ENCODE measurements at regions not wholly inside any gene's neighbourhood (a gene's known extent, or its start where the extent isn't known, plus 50 kb on each side); places are given as distances from the start of the nearest gene placed in this dataset.

- H3K9me2 ChIP-seq (ENCODE audit: insufficient read depth): no peaks in the 10 kb centered on the region
- H3K4me2 ChIP-seq (ENCODE audit: low read length): no peak overlapping the region
- no peaks in the 10 kb centered on the region for H4K20me1 ChIP-seq (ENCODE audit: insufficient read depth)
- H3K4me3 ChIP-seq (replicated peaks in 1 of 2; ENCODE audit: low read depth in 1 of 2, low read length in 2 of 2): no peak overlapping the region
- ChIA-PET RAD21 (ENCODE audit: low non-redundant PET in 1 of 2, low total read pairs in 2 of 2, uncharacterized antibody in 2 of 2, unreplicated experiment in 2 of 2) (no interaction called here), POLR2A (no interaction called here), CTCF (no interaction called here)
- H3K27ac ChIP-seq (ENCODE audit: low read depth, low read length): no peak overlapping the region
- BruUV-seq (replicated peaks): no TSS peak
- no peaks in the 10 kb centered on the region for H3K79me2 ChIP-seq (ENCODE audit: insufficient read depth, low read length)
- H3K9me3 ChIP-seq (ENCODE audit: control insufficient read depth in 1 of 2, insufficient read depth in 1 of 2, low read depth in 1 of 2, low read length in 2 of 2): no peaks in the 10 kb centered on the region
- TF ChIP-seq POLR2AphosphoS5 (IDR thresholded peaks at IDR 0.05; ENCODE audit: low read depth, low read length) (no peak), JUND (IDR thresholded peaks at IDR 0.05) (no peak), YY1 (IDR thresholded peaks at IDR 0.05; ENCODE audit: extremely low read depth, insufficient replicate concordance, low read depth, low read length) (no peak), MAX (IDR thresholded peaks at IDR 0.05) (no peak), POLR2A (IDR thresholded peaks at IDR 0.05; ENCODE audit: borderline replicate concordance, extremely low read depth, insufficient read depth, insufficient read length) (no peak), CEBPB (IDR thresholded peaks at IDR 0.05; ENCODE audit: low read depth) (no peak), RAD21 (IDR thresholded peaks at IDR 0.05; ENCODE audit: low read depth) (no peak), SRF (IDR thresholded peaks at IDR 0.05; ENCODE audit: low read depth) (no peak), CBX3 (IDR thresholded peaks at IDR 0.05; ENCODE audit: low read depth) (no peak), EZH2phosphoT487 (IDR thresholded peaks at IDR 0.05; ENCODE audit: borderline replicate concordance) (no peak), REST (IDR thresholded peaks at IDR 0.05; ENCODE audit: low read depth) (no peak), ZBTB33 (IDR thresholded peaks at IDR 0.05; ENCODE audit: extremely low read depth, insufficient replicate concordance, low read length) (no peak), ELF1 (IDR thresholded peaks at IDR 0.05; ENCODE audit: borderline replicate concordance, low read depth) (no peak), ATF3 (IDR thresholded peaks at IDR 0.05) (no peak), SIN3A (IDR thresholded peaks at IDR 0.05; ENCODE audit: low read depth) (no peak), ZNF274 (IDR thresholded peaks at IDR 0.05; ENCODE audit: low read depth, low read length) (no peak), EGR1 (IDR thresholded peaks at IDR 0.05; ENCODE audit: low read depth) (no peak), SP1 (IDR thresholded peaks at IDR 0.05; ENCODE audit: low read depth) (no peak), EZH2 (IDR thresholded peaks at IDR 0.05) (no peak), CTCF (IDR thresholded peaks at IDR 0.05 in 2 of 3, conservative IDR thresholded peaks at IDR 0.05 in 1 of 3; ENCODE audit: borderline replicate concordance in 1 of 3, insufficient read depth in 1 of 3, low read depth in 2 of 3, low read length in 2 of 3) (no peak)
- no peak for ATAC-seq
- no peak overlapping the region for H3K9ac ChIP-seq (ENCODE audit: low read length)
- H3K27me3 ChIP-seq (ENCODE audit: insufficient read depth, low read length): peaks cover 46% of the 10 kb centered on the region
- intact Hi-C loops (cut with micrococcal nuclease): no loop called here
- no peaks in the 10 kb centered on the region for H3K36me3 ChIP-seq (ENCODE audit: control insufficient read depth in 1 of 2, insufficient read depth in 2 of 2, low read length in 2 of 2)
- DNase-seq (ENCODE audit: low read depth, low spot score): no peak
- no peak overlapping the region for H2AFZ ChIP-seq (ENCODE audit: low read depth, low read length, poor library complexity, severe bottlenecking)
- H3K4me1 ChIP-seq (ENCODE audit: control insufficient read depth in 1 of 2, insufficient read depth in 2 of 2, low read length in 2 of 2): no peaks in the 10 kb centered on the region
Observed at GRCh38 chr9:22382331-22382730, 64.3 kb upstream of the DMRTA1 start.
